VCaP (cell line): ENCODE measurements at regions not wholly inside any gene's neighbourhood (a gene's known extent, or its start where the extent isn't known, plus 50 kb on each side); places are given as distances from the start of the nearest gene placed in this dataset.

Source experiments
- H3K27ac ChIP-seq: fragments of 450-650 bp; 2 replicates; pipeline ENCODE4 v1.5.1; 2017
- CTCF ChIP-seq: fragments of 450-650 bp; conservative IDR thresholded peaks from 2 replicates; pipeline ENCODE4 v1.5.1; 2017; ENCODE audit warnings: mild to moderate bottlenecking, moderate library complexity

DNA sequence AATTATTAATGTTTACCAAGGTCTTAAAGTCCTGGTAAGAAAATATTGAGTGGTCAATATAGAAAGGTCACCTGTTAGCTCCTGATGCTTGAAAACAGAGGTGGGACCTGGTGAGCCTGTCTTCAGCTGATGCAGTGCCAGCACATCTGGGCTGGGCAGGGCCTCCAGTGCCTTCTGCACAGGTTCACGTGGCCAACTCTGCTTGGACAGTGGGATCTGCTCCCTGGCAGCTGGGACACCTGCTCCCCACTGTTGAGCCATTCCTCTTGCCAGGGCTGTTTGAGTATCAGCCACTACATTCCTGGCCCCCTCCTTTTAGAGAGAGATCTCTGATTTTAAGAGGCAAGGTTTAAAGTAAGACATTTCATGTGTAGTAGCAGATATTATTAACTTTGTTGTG lies 135.0 kb downstream of the TM9SF2 start:
- H3K27ac ChIP-seq: no peak overlapping the region
- TF ChIP-seq CTCF: no peak

GRCh38 chr13:99634672-99635071 lies 133.4 kb downstream of the TM9SF2 start:
- H3K27ac ChIP-seq: no peak overlapping the region
- TF ChIP-seq CTCF: no peak

- H3K27ac ChIP-seq: no peak overlapping the region
- TF ChIP-seq CTCF: no peak
Observed at GRCh38 chr13:99630269-99630898, 129.1 kb downstream of the TM9SF2 start.

- TF ChIP-seq CTCF: no peak
- no peak overlapping the region for H3K27ac ChIP-seq
Observed at GRCh38 chr13:99629641-99630040, 128.4 kb downstream of the TM9SF2 start.

DNA sequence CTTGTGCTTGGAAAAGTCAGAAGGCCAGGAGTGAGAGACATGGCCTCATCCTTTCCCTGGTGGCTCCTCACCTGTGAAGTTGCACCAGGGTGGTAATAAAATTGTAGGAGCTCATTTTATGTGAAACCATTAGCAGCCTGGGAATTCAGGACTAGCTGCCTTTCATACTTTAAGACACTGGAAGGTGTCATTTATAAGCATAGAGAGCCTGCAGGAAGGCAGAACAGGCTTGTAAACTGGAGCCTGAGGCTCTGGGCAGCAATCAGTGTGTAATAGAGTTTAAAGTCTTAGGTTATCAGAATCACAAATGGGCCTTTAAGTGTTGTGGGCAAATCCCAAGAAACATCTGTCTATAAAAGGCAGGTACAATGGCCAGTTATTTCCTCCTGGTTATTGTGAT lies 127.2 kb downstream of the TM9SF2 start:
- H3K27ac ChIP-seq: no peak overlapping the region; the same call in 1 of the 2 replicates
- no peak for TF ChIP-seq CTCF

- no peak overlapping the region for H3K27ac ChIP-seq
- no peak for TF ChIP-seq CTCF
Observed at GRCh38 chr13:99626461-99627082, 125.3 kb downstream of the TM9SF2 start.

- no peak for TF ChIP-seq CTCF
- H3K27ac ChIP-seq: no peak overlapping the region
Observed at GRCh38 chr13:99624936-99625540, 123.8 kb downstream of the TM9SF2 start.
